SU-DHL-6 (cell line): ENCODE measurements at regions not wholly inside any gene's neighbourhood (a gene's known extent, or its start where the extent isn't known, plus 50 kb on each side); places are given as distances from the start of the nearest gene placed in this dataset.

ENCODE experiments used
- H2AFZ ChIP-seq: fragments of 200-600 bp; sonication (generic); 2 replicates; pipeline ENCODE4 v1.6.1; 2014; ENCODE audit warnings: low read depth, mild to moderate bottlenecking, moderate library complexity, mixed read lengths, antibody characterized with exemption, low read length; ENCODE audit not compliant: severe bottlenecking
- H3F3A ChIP-seq: fragments of 200-600 bp; shearing (Covaris generic); 2 replicates; pipeline ENCODE4 v1.6.0; 2016; ENCODE audit warnings: antibody characterized with exemption, mild to moderate bottlenecking; ENCODE audit not compliant: insufficient read depth
- H3K27ac ChIP-seq: fragments of 200-600 bp; sonication (generic); 2 replicates; pipeline ENCODE4 v1.5.1; 2016; ENCODE audit warnings: low read depth, mild to moderate bottlenecking, low read length, moderate library complexity, mixed read lengths
- H3K27me3 ChIP-seq: fragments of 200-600 bp; sonication (generic), shearing (Covaris generic); 2 replicates; pipeline ENCODE4 v1.6.0; 2014; ENCODE audit warnings: mild to moderate bottlenecking, low read length
- H3K36me3 ChIP-seq: fragments of 200-600 bp; sonication (generic); 2 replicates; pipeline ENCODE4 v1.6.1; 2014; ENCODE audit warnings: mild to moderate bottlenecking, low read length, mixed read lengths
- H3K4me2 ChIP-seq: fragments of 300-600, 200-600 bp; shearing (Covaris generic), sonication (generic); 2 replicates; pipeline ENCODE4 v1.6.0; 2014; ENCODE audit warnings: low read length, low read depth, mild to moderate bottlenecking; ENCODE audit not compliant: poor library complexity, severe bottlenecking
- H3K4me3 ChIP-seq: fragments of 200-600 bp; sonication (generic); 2 replicates; pipeline ENCODE4 v1.5.1; 2014; ENCODE audit warnings: antibody characterized with exemption, low read length, mild to moderate bottlenecking, mixed read lengths; ENCODE audit not compliant: insufficient read depth, poor library complexity, severe bottlenecking
- H3K79me2 ChIP-seq: fragments of 200-600 bp; sonication (generic); 2 replicates; pipeline ENCODE4 v1.6.1; 2014; ENCODE audit warnings: mild to moderate bottlenecking, low read length, moderate library complexity; ENCODE audit not compliant: insufficient read depth
- H3K9ac ChIP-seq: fragments of 200-600 bp; sonication (generic); 2 replicates; pipeline ENCODE4 v1.7.0; 2014; ENCODE audit warnings: mild to moderate bottlenecking, low read length
- H3K9me2 ChIP-seq: fragments of 200-600 bp; sonication (generic); replicated peaks from 2 replicates; pipeline ENCODE4 v1.6.1; 2014; ENCODE audit warnings: low read length; ENCODE audit not compliant: insufficient read depth
- H3K9me3 ChIP-seq: fragments of 200-600 bp; sonication (generic); 2 replicates; pipeline ENCODE4 v1.6.1; 2014; ENCODE audit warnings: low read length, mixed read lengths; ENCODE audit not compliant: insufficient read depth
- H4K20me1 ChIP-seq: fragments of 200-600 bp; sonication (generic); 2 replicates; pipeline ENCODE4 v1.6.1; 2014; ENCODE audit warnings: low read depth, mild to moderate bottlenecking, antibody characterized with exemption, low read length, moderate library complexity, mixed read lengths
- EZH2phosphoT487 ChIP-seq: fragments of 200-600 bp; sonication (generic), shearing (Covaris generic); conservative IDR thresholded peaks from 2 replicates; pipeline ENCODE4 v1.6.1; 2018; ENCODE audit warnings: mild to moderate bottlenecking, antibody characterized with exemption, low read length, moderate library complexity, mixed read lengths
- TF ChIP-seq, protein P1 (sequence below): fragments of 200-600 bp; sonication (generic); IDR thresholded peaks from one replicate; pipeline ENCODE4 v1.5.1; 2017; ENCODE audit warnings: antibody characterized with exemption, mild to moderate bottlenecking, low read length, moderate library complexity; ENCODE audit not compliant: insufficient read depth, poor library complexity, severe bottlenecking

DNA sequence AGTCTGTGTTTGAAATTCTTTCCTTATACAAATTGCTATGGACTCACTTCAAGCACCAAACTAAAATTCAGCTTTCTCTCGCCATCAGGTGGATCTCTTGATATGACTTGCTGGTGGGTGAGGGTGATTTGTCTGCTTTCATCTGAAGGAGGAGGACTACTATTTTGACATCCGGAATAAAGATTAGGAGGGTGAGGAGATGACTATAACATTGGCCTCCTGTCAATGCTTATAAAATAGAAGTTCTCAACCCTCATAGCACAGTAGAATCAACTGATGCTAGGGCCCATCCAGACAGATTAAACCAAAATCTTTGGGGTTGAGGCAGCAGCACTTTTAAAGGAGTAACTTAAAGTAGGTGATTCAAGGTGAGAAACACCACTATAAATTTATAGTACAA is 120.4 kb upstream of the DNAJC10 start:
- Histone ChIP-seq H3K27me3 (no peaks in the 10 kb centered on the region), H3K27ac (no peak overlapping the region), H3F3A (no peaks in the 10 kb centered on the region), H3K36me3 (no peaks in the 10 kb centered on the region), H3K4me3 (no peak overlapping the region), H4K20me1 (no peaks in the 10 kb centered on the region), H3K4me2 (no peak overlapping the region), H3K9me2 (no peaks in the 10 kb centered on the region), H3K9ac (no peak overlapping the region), H2AFZ (no peak overlapping the region), H3K79me2 (no peaks in the 10 kb centered on the region), H3K9me3 (no peaks in the 10 kb centered on the region)
- TF ChIP-seq, protein P1, sequence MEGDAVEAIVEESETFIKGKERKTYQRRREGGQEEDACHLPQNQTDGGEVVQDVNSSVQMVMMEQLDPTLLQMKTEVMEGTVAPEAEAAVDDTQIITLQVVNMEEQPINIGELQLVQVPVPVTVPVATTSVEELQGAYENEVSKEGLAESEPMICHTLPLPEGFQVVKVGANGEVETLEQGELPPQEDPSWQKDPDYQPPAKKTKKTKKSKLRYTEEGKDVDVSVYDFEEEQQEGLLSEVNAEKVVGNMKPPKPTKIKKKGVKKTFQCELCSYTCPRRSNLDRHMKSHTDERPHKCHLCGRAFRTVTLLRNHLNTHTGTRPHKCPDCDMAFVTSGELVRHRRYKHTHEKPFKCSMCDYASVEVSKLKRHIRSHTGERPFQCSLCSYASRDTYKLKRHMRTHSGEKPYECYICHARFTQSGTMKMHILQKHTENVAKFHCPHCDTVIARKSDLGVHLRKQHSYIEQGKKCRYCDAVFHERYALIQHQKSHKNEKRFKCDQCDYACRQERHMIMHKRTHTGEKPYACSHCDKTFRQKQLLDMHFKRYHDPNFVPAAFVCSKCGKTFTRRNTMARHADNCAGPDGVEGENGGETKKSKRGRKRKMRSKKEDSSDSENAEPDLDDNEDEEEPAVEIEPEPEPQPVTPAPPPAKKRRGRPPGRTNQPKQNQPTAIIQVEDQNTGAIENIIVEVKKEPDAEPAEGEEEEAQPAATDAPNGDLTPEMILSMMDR: no peak
- no peak for TF ChIP-seq EZH2phosphoT487

DNA sequence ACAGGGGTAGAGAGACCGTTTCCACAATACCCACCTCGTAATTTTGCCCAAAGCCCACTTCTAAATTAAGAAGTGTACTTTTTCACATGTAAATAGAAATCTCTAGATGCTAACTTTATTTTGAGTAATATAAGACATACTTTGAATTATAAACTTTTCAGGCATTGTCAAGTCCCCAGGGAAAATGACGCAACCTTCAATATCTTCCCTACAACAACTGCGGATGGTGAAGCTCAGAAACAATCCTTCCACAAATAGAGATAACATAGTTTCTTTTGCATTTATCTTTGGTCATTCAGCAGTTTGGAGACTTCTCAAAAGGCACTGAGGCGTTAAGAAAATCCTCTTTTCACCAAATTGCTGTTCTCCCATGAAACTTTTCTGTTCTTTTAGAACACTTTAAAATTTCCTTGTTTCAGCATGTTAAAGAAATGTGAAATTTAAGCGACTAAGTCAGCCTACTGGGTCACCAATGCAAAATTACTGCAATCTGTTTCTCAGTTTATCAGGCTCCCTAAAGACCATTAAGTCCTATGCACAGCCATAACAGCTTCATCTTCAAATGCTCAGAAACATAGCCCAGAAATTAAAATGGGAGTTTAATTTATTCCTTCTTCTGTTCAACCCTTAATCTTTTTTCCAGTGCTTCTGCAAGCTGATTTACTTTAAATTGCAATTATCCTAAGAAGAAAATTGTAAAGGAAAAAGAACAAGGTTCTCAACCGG is 118.3 kb upstream of the DNAJC10 start:
- Histone ChIP-seq H3K27me3 (no peaks in the 10 kb centered on the region), H3K4me2 (no peak overlapping the region), H3K4me3 (no peak overlapping the region), H3K79me2 (no peaks in the 10 kb centered on the region), H4K20me1 (no peaks in the 10 kb centered on the region), H3K9me2 (no peaks in the 10 kb centered on the region), H3F3A (no peaks in the 10 kb centered on the region), H3K9ac (no peak overlapping the region), H2AFZ (no peak overlapping the region), H3K27ac (no peak overlapping the region), H3K9me3 (no peaks in the 10 kb centered on the region), H3K36me3 (no peaks in the 10 kb centered on the region)
- TF ChIP-seq, protein P1: no peak
- no peak for TF ChIP-seq EZH2phosphoT487

DNA sequence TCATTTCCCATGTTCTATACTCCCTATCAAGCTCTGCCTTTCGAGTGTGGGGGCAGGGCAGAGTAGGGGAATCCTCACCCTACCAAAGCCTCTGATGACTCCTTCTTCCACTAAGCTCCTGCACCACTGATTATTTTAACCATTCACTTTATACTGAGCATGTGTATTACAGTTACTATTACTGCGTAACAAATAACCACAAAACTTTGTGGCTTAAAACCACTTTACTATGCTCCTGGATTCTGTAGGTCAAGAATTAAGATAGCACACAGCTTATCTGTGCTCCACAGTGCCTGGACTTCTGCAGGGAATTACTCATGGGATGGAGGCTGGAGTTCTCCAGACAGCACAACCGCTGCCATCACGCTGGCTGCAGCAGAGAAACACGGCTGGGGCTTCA is 117.4 kb upstream of the DNAJC10 start:
- Histone ChIP-seq H3K27ac (no peak overlapping the region), H4K20me1 (no peaks in the 10 kb centered on the region), H2AFZ (no peak overlapping the region), H3K4me3 (no peak overlapping the region), H3K36me3 (no peaks in the 10 kb centered on the region), H3K9me3 (no peaks in the 10 kb centered on the region), H3K9me2 (no peaks in the 10 kb centered on the region), H3K4me2 (no peak overlapping the region), H3K9ac (no peak overlapping the region), H3K79me2 (no peaks in the 10 kb centered on the region), H3K27me3 (no peaks in the 10 kb centered on the region), H3F3A (no peaks in the 10 kb centered on the region)
- TF ChIP-seq, protein P1: no peak
- no peak for TF ChIP-seq EZH2phosphoT487
